Heart left ventricle (tissue), 13 donors: ENCODE measurements at regions not wholly inside any gene's neighbourhood (a gene's known extent, or its start where the extent isn't known, plus 50 kb on each side); places are given as distances from the start of the nearest gene placed in this dataset.

Experiments used
- POLR2A ChIP-seq, 2 donors: fragments of 450-650 bp; IDR thresholded peaks; one replicate each; pipeline ENCODE4 v1.6.1; 2017; ENCODE audit warnings: antibody characterized with exemption in 2 of 2, mild to moderate bottlenecking in 2 of 2, moderate library complexity in 2 of 2
- TF ChIP-seq, protein P1 (sequence below), 12 donors: fragments of 200-600 bp; sonication (generic) in 4 of 12; IDR thresholded peaks; one replicate each; pipeline versions ENCODE4 v1.5.0 to v1.8.0; 2018 to 2022; ENCODE audit warnings: antibody characterized with exemption in 12 of 12, mild to moderate bottlenecking in 5 of 12
- donor health status: ischemic (EF 13 %, LVEDD 7.1; RV severe dilation, severe dysfunction).
- donor health status: DM: no; HTN: yes; CAD: no.
- donor health status: DM: no; HTN: no; CAD: no.
- donor health status: ischemic (EF 25% LVEDD 6.9; RV normal size, moderate dysfunction).
- donor health status: ischemic (EF 25% LVEDD 5.7; RV mildly dilated, moderate dysfunction).
- donor health status: ischemic (EF 35%, LVEDD 5.7; RV mildly dilated, moderate dysfunction).
- donor health status: nonischemic (EF 11% LVEDD 7.7; RV severe dilation, severe dysfunction).
- donor health status: DM: yes; HTN: yes; CAD: no.
- donor health status: PGD.
- donor health status: ischemic (EF 29% LVEDD 5.4; RV normal size, mild dysfunction).
- donor health status: nonischemic (EF 23%, LVEDD 6.1; RV moderate dilation, normal function).

DNA sequence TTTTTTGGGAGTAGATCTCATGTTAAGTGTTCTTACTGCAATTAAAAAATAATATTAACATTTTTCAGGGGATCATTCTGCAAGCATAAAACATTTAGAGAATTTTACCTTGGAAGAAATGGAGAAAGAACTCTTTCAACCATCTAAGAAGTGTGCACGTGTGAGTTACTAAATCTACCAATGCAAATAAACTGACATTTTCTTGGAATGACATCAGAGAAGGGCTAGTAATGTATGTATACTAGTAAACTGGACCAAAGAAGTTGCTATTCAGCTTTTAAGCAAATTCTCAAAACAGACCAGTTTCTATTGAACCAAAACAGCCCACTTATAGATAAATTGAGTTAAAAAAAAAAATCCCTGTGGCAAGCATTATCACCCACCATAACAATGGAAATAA, 191.2 kb downstream of the BTBD3 start:
- TF ChIP-seq, protein P1, sequence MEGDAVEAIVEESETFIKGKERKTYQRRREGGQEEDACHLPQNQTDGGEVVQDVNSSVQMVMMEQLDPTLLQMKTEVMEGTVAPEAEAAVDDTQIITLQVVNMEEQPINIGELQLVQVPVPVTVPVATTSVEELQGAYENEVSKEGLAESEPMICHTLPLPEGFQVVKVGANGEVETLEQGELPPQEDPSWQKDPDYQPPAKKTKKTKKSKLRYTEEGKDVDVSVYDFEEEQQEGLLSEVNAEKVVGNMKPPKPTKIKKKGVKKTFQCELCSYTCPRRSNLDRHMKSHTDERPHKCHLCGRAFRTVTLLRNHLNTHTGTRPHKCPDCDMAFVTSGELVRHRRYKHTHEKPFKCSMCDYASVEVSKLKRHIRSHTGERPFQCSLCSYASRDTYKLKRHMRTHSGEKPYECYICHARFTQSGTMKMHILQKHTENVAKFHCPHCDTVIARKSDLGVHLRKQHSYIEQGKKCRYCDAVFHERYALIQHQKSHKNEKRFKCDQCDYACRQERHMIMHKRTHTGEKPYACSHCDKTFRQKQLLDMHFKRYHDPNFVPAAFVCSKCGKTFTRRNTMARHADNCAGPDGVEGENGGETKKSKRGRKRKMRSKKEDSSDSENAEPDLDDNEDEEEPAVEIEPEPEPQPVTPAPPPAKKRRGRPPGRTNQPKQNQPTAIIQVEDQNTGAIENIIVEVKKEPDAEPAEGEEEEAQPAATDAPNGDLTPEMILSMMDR (IDR thresholded peaks at IDR 0.05): no peak
- no peak for TF ChIP-seq POLR2A (IDR thresholded peaks at IDR 0.05)
